PC-9 (cell line): ENCODE measurements at regions not wholly inside any gene's neighbourhood (a gene's known extent, or its start where the extent isn't known, plus 50 kb on each side); places are given as distances from the start of the nearest gene placed in this dataset.

ENCODE experiments used
- CTCF ChIP-seq: fragments of 200-600 bp; sonication (generic); conservative IDR thresholded peaks from 2 replicates; pipeline ENCODE4 v1.6.1; 2017; ENCODE audit warnings: mixed run types, antibody characterized with exemption, mild to moderate bottlenecking, moderate library complexity
- EZH2 ChIP-seq: fragments of 200-600 bp; sonication (generic); IDR thresholded peaks from 2 replicates; pipeline ENCODE4 v1.8.0; 2017; ENCODE audit warnings: antibody characterized with exemption, low read depth

DNA sequence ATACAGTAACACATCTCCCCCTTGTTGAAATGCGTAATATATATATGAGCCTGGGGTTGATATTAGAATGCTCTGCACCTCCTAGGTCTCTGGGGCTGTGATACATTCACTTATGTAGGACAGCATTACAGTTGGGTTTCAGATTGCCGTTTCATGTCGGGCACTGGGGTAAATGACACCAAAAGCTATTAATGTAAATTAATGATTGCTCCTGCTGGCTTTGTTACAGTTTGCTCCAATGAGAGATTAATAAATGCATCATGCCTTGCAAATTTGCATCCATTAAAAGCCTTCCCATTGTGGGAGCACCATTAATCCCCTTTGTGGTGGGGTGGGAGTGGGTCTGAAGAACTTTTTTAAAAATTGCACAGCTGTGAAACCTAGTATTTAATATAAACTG, 584.4 kb upstream of the EEF2KMT start:
- TF ChIP-seq CTCF, result no peak
- TF ChIP-seq EZH2, result no peak
